Right lobe of liver (tissue), 6 donors: ENCODE measurements at regions not wholly inside any gene's neighbourhood (a gene's known extent, or its start where the extent isn't known, plus 50 kb on each side); places are given as distances from the start of the nearest gene placed in this dataset.

Experiments used
- ATAC-seq, 4 donors: fragments of 200-7000 bp; cut with Tn5 transposase; one replicate each; pipeline ENCODE4 v1.9.1; 2020; ENCODE audit warnings: mild to moderate bottlenecking in 4 of 4, moderate library complexity in 4 of 4
- DNase-seq, 3 donors: peaks; one replicate each; pipeline ENCODE4 v3.0.0-alpha.2; 2020
- H3K27ac ChIP-seq, 3 donors: fragments of 200-600 bp; one replicate each; pipeline ENCODE4 v1.8.0; 2022
- H3K27me3 ChIP-seq, 2 donors: fragments of 200-600 bp; one replicate each; pipeline ENCODE4 v1.8.0; 2022
- H3K36me3 ChIP-seq, 4 donors: fragments of 200-600 bp; sonication (generic) in 1 of 4; one replicate each; pipeline versions ENCODE4 v1.5.1 to v1.8.0; 2017 to 2022; ENCODE audit warnings: control low read depth in 1 of 4
- H3K4me1 ChIP-seq, 4 donors: fragments of 200-600 bp; sonication (generic) in 1 of 4; one replicate each; pipeline versions ENCODE4 v1.5.1 to v1.8.0; 2017 to 2022; ENCODE audit warnings: control low read depth in 1 of 4
- H3K4me3 ChIP-seq, 3 donors: fragments of 200-600 bp; one replicate each; pipeline ENCODE4 v1.8.0; 2022
- H3K9me3 ChIP-seq, 4 donors: fragments of 200-600 bp; sonication (generic) in 1 of 4; one replicate each; pipeline versions ENCODE4 v1.5.1 to v1.8.0; 2017 to 2022; ENCODE audit warnings: control low read depth in 1 of 4
- CTCF ChIP-seq, 4 donors: fragments of 200-600 bp in 3 of 4; fragments of 450-650 bp in 1 of 4; IDR thresholded peaks; one replicate each; pipeline versions ENCODE4 v1.5.1 to v1.8.0; 2016 to 2022; ENCODE audit warnings: antibody characterized with exemption in 4 of 4, mild to moderate bottlenecking in 2 of 4
- POLR2A ChIP-seq: fragments of 450-650 bp; IDR thresholded peaks from one replicate; pipeline ENCODE4 v1.6.1; 2017; ENCODE audit warnings: antibody characterized with exemption, mild to moderate bottlenecking
- whole genome bisulfite sequencing: methylation state at CpG from one replicate; pipeline ENCODE4 v1.1.6; 2018; ENCODE audit warnings: low coverage, low lambda C conversion rate; ENCODE audit not compliant: insufficient coverage; ENCODE audit errors: missing lambda C conversion rate; 5-methylcytosine and 5-hydroxymethylcytosine counted together
- intact Hi-C, 2 donors: fragments of 100-400 bp; cut with DNase I; formaldehyde crosslinking; loops; one replicate each; pipeline versions ENCODE4 v1.11.2 to v1.14.1; 2022
- microRNA counts: library from miRNA; unstranded; fragments of <30 nt; microRNA quantifications from one replicate; lab custom pipeline; 2016
- microRNA-seq, 2 donors: library from miRNA; unstranded; fragments of <30 nt; microRNA quantifications; one replicate each; pipeline ENCODE4, GENCODE V29; 2019 to 2020
- small RNA-seq, 2 experiments: library from RNA; depleted of rRNA; stranded (forward); fragments of <200 nt; gene quantifications; one replicate each; pipeline ENCODE3, GENCODE V24; 2016
- donor health status: DM: no; HTN: yes; CAD: no.
- donor health status: DM: no; HTN: no; CAD: no.
- donor health status: DM: no; HTN: no; CAD: no.
- donor health status: DM: no; HTN: yes; CAD: no.
- donor health status: DM: no; HTN: yes; CAD: no.

DNA sequence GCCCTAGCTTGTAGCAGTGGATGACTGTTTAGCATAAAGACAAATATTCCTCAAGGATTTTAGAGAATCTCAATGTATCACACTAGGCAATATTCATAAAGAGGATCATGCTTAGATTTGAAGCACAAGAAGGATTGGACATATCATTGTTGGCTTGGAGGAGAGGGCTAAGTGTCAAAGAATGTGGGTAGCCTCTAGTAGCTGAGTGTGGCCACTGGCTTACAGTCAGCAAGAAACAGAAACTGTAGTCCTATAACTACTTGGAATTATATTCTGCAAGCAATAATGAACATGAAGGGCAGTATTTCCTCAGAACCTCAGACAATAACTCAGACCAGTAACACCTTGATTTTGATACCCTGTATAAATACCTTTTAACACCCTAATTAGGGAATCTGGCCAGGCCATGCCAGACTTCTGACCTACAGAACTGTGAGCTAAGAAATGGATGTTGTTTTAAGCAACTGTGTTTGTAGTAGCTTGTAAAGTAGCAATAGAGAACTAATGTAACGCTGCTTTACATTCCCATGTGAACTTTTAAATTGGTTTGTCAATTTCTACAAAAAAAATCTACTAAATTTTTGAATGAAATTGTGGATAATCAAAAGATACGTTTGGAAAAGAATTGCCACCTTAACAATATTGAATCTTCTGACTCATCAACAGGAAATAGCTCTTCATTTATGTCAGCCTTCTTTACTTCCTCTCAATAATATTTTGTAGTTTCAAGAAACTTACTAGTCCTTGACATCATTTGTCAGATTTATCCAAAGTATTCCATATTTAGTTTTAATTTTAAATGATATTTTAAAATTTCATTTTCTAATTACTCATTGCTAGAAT lies 65.2 kb upstream of the RSPO3 start:
- Histone ChIP-seq H3K36me3 (no peaks in the 10 kb centered on the region), H3K27me3 (no peaks in the 10 kb centered on the region), H3K4me3 (no peak overlapping the region), H3K4me1 (no peaks in the 10 kb centered on the region), H3K9me3 (no peaks in the 10 kb centered on the region), H3K27ac (no peak overlapping the region)
- no peak for ATAC-seq
- intact Hi-C loops, result no loop called here
- WGBS, result 22% methylated on average over 2 of the region's 2 CpGs
- no peak for DNase-seq
- TF ChIP-seq CTCF (IDR thresholded peaks at IDR 0.05), result no peak
- no peak for TF ChIP-seq POLR2A

- DNase-seq (no peak), ATAC-seq (no peak)
- TF ChIP-seq POLR2A (no peak), CTCF (IDR thresholded peaks at IDR 0.05) (no peak)
- 13% methylated on average over 1 of the region's 1 CpG for WGBS
- H3K36me3 ChIP-seq, result no peaks in the 10 kb centered on the region
- no peak overlapping the region for H3K4me3 ChIP-seq
- intact Hi-C loops, result no loop called here
- no peaks in the 10 kb centered on the region for H3K27me3 ChIP-seq
- H3K27ac ChIP-seq, result no peak overlapping the region
- H3K9me3 ChIP-seq, result no peaks in the 10 kb centered on the region
- H3K4me1 ChIP-seq, result no peaks in the 10 kb centered on the region
Observed at GRCh38 chr6:127053875-127054235, 64.6 kb upstream of the RSPO3 start.

- TF ChIP-seq CTCF (IDR thresholded peaks at IDR 0.05) (no peak), POLR2A (no peak)
- H3K27ac ChIP-seq, result no peak overlapping the region
- DNase-seq, result no peak
- no peak for ATAC-seq
- H3K9me3 ChIP-seq, result no peaks in the 10 kb centered on the region
- no peaks in the 10 kb centered on the region for H3K4me1 ChIP-seq
- H3K36me3 ChIP-seq, result no peaks in the 10 kb centered on the region
- H3K27me3 ChIP-seq, result no peaks in the 10 kb centered on the region
- no peak overlapping the region for H3K4me3 ChIP-seq
- intact Hi-C loops, result no loop called here
- 89% methylated on average over 2 of the region's 2 CpGs for WGBS
Observed at GRCh38 chr6:127058027-127058426, 60.4 kb upstream of the RSPO3 start.

DNA sequence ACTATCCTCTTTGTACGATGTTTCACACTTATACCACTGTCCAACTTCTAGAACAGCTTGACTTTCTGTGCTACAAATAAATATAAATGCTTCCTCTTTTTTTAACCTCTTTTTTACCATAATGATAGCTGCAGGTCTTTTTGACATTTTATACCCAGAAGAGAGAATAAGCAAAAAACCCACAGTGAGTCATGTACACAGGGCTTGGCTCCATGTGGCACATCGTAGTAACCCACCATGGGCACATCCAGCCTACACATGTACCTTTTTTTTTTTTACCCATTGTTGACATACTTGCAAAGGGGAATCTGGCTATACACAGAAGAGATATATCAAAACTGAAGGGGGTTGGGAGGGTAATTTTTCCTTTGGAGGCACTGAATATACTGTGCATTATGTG lies 59.5 kb upstream of the RSPO3 start:
- intact Hi-C loops, result no loop called here
- no peak for DNase-seq
- no peaks in the 10 kb centered on the region for H3K27me3 ChIP-seq
- WGBS, result 54% methylated on average over 2 of the region's 2 CpGs
- H3K27ac ChIP-seq, result no peak overlapping the region
- no peaks in the 10 kb centered on the region for H3K36me3 ChIP-seq
- no peaks in the 10 kb centered on the region for H3K4me1 ChIP-seq
- no peak overlapping the region for H3K4me3 ChIP-seq
- H3K9me3 ChIP-seq, result no peaks in the 10 kb centered on the region
- no peak for ATAC-seq
- TF ChIP-seq CTCF (IDR thresholded peaks at IDR 0.05), result no peak
- no peak for TF ChIP-seq POLR2A

MicroRNAs in the stretch of these regions (microRNA counts, 767-probe panel; counts per million panel counts)
- 237 counts per million for microRNA hsa-miR-588 (lab: Ali Mortazavi, UCI)

Small RNA genes lying in the stretch of these regions (microRNA-seq; reads per million reads assigned to microRNA genes)
- gene MIR588, result 0 reads per million in 2 donors

Small RNA genes lying in the stretch of these regions (small RNA-seq; reads per million reads assigned to genes)
- gene MIR588, result 0 reads per million in 2 experiments
- gene RNU6-200P, result 0 reads per million in 2 experiments
